Left lobe of liver (tissue), 2 donors: ENCODE measurements at regions not wholly inside any gene's neighbourhood (a gene's known extent, or its start where the extent isn't known, plus 50 kb on each side); places are given as distances from the start of the nearest gene placed in this dataset.

Experiments used
- ATAC-seq: fragments of 200-7000 bp; cut with Tn5 transposase; one replicate; pipeline ENCODE4 v1.9.1; 2020; ENCODE audit warnings: mild to moderate bottlenecking, moderate library complexity
- DNase-seq: peaks from one replicate; pipeline ENCODE4 v3.0.0-alpha.2; 2020; ENCODE audit warnings: low spot score
- donor health status: DM: no; HTN: no; CAD: no; lungs with moderate emphysema.
- donor health status: DM: no; HTN: yes; CAD: no.

DNA sequence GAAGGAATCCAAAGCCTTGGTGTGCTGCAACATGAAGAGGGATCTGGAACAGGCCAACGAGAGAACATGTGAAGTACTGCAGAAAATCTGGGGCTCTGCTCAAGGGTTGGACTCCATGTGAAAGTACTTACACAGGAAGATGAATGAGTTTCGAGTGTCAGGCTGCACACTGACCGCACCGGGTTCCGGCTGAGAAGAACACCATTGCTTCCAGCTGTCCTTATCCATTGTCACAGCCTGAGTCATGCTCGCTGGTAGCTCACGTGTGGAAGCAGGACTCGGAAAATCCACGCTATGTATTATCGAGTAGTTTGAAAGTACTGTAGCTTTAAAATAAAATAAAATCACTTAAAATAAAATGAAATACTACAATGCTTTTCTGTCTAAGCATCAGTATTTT lies 50.4 kb upstream of the TBL1X start:
- no peak for DNase-seq
- no peak for ATAC-seq
